ENCODE measurements at regions not wholly inside any gene's neighbourhood (a gene's known extent, or its start where the extent isn't known, plus 50 kb on each side); places are given as distances from the start of the nearest gene placed in this dataset.
"Not testable (repeated sequence)": the region's sequence is repeated elsewhere in the genome, so short reads cannot be mapped to it uniquely, and the experiment has no call there.

DNA sequence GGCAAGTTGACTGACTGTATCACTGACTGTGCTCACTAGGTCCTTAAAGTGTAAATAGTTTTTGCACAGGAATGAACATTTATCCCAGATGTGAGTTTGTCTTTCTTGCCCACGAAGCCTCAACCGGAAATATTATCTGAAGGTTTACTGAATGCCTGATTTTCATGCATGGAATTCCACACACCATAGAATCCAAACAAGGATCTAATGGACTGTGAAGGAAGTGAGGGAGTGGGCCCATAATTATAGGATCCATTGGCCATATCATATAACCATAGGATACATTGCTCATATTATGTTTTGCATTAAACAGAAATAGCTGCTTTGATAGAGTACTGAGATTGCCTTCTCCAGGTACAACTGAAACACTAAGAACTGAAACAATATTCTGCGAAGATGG is 1057.2 kb upstream of the EDIL3 start:
- Mint-ChIP-seq H3K9me3 (peaks cover 16 to 17% of the 10 kb centered on the region in 2 donors), H3K27ac (no peak overlapping the region), H3K36me3 (no peaks in the 10 kb centered on the region)
- DNase-seq (ENCODE audit: low spot score in 2 of 2) = no peak
- no peak for ATAC-seq

DNA sequence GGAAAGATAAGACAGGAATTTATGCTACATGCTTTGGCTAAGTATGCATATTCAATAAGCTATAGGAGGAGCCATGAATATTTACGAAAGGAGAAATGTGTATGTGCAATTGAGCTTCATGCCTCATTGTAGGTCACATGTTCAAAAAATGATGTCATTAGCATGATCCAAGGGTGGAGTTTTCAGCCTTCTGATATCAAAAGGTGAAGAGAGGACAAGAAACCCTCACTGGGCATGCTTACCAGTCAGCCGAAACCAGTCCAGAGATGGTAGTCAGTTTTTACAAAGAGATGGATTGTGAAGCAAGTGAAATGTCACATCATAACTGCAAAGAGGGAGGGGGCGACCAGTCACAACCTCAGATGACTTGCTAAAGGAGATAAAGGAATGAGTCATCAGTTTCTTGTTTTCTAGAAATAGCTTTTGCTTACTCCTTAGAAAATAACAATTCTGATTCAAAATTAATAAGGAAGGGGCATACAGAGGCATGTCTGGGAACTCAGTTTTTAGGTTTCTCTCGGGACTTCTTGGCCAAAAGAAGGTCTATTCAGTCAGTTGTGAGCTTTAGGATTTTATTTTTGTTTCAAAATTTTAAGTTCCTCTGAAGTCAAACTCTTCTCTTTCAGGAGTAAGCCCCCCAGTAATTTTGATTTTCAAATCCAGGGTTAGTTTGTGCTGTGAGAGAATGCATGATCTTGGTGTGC is 1067.8 kb upstream of the EDIL3 start:
- DNase-seq (ENCODE audit: low spot score in 2 of 2) (no peak), ATAC-seq (no peak)
- Mint-ChIP-seq H3K27ac (no peak overlapping the region), H3K36me3 (no peaks in the 10 kb centered on the region), H3K9me3 (peaks cover 28% of the 10 kb centered on the region in 2 donors)

DNA sequence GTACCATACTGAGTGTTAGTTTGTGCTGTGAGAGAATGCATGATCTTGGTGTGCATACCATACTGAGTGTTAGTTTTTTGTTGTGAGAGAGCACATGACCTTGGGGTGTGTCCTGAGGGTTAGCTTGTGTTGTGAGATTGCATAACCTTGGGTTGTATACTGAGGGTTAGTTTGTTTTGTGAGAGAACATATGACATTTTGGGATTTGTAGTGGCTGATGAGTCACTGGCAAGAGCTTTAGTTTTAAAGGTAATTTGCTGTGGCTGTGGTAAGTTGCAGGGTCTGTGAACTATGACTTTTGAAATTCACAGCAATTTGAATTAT is 1068.3 kb upstream of the EDIL3 start:
- peaks cover 28% of the 10 kb centered on the region in 2 donors for H3K9me3 Mint-ChIP-seq
- no peak for DNase-seq (ENCODE audit: low spot score in 2 of 2)
- H3K27ac Mint-ChIP-seq = no peak overlapping the region
- no peak for ATAC-seq
- H3K36me3 Mint-ChIP-seq = no peaks in the 10 kb centered on the region

GRCh38 chr5:85458319-85458718 is 1073.6 kb upstream of the EDIL3 start:
- ATAC-seq (no peak), DNase-seq (ENCODE audit: low spot score in 2 of 2) (no peak)
- Mint-ChIP-seq H3K36me3 (no peaks in the 10 kb centered on the region), H3K9me3 (peaks cover 13 to 14% of the 10 kb centered on the region in 2 donors), H3K27ac (peak overlapping the region in 1 of 2 donors; percentile 44)

- Mint-ChIP-seq H3K36me3 (no peaks in the 10 kb centered on the region), H3K27ac (no peak overlapping the region), H3K9me3 (peaks cover 5 to 17% of the 10 kb centered on the region in 2 donors)
- no peak for DNase-seq (ENCODE audit: low spot score in 2 of 2)
- no peak for ATAC-seq
Measured at GRCh38 chr5:85462957-85463356, 1078.3 kb upstream of the EDIL3 start.

GRCh38 chr5:85466423-85466822 is 1081.7 kb upstream of the EDIL3 start:
- ATAC-seq (no peak), DNase-seq (ENCODE audit: low spot score in 2 of 2) (no peak)
- no peak overlapping the region for H3K27ac Mint-ChIP-seq
- no peaks in the 10 kb centered on the region for H3K36me3 Mint-ChIP-seq
- peaks cover 12 to 21% of the 10 kb centered on the region in 2 donors for H3K9me3 Mint-ChIP-seq

DNA sequence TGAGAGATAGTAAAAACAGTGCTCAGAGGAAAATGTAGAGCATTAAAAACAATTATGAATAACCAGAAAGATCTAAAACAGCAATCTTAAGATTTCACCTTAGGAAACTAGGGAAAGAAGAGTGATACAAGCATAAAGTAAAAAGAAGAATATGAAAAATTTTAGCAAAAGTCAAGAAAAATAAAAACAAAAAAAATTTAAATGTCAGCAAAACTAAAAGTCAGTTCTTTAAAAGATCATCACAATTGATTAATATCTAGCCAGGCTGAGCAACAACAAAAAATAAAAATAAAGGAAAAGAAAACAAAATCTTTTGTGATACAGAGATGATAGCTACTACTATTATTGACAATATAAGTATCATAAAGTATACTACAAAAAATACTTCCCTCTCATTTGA is 1088.1 kb upstream of the EDIL3 start:
- ATAC-seq = no peak
- Mint-ChIP-seq H3K36me3 (no peaks in the 10 kb centered on the region), H3K27ac (no peak overlapping the region), H3K9me3 (peaks cover 7 to 11% of the 10 kb centered on the region in 2 donors)
- no peak for DNase-seq (ENCODE audit: low spot score in 2 of 2)

GRCh38 chr5:85475151-85475550 is 1090.5 kb upstream of the EDIL3 start:
- H3K9me3 Mint-ChIP-seq; H3K36me3 Mint-ChIP-seq; ATAC-seq; DNase-seq (ENCODE audit: low spot score in 2 of 2); H3K27ac Mint-ChIP-seq: not testable (repeated sequence)

- DNase-seq (ENCODE audit: low spot score in 2 of 2) (no peak), ATAC-seq (no peak)
- Mint-ChIP-seq H3K9me3 (peaks cover 4 to 12% of the 10 kb centered on the region in 2 donors), H3K36me3 (no peaks in the 10 kb centered on the region), H3K27ac (no peak overlapping the region)
Measured at GRCh38 chr5:85476617-85477016, 1091.9 kb upstream of the EDIL3 start.

- Mint-ChIP-seq H3K9me3 (peaks cover 10 to 13% of the 10 kb centered on the region in 2 donors), H3K27ac (no peak overlapping the region), H3K36me3 (no peaks in the 10 kb centered on the region)
- DNase-seq (ENCODE audit: low spot score in 2 of 2) = no peak
- ATAC-seq = no peak
Measured at GRCh38 chr5:85479849-85480248, 1095.2 kb upstream of the EDIL3 start.

DNA sequence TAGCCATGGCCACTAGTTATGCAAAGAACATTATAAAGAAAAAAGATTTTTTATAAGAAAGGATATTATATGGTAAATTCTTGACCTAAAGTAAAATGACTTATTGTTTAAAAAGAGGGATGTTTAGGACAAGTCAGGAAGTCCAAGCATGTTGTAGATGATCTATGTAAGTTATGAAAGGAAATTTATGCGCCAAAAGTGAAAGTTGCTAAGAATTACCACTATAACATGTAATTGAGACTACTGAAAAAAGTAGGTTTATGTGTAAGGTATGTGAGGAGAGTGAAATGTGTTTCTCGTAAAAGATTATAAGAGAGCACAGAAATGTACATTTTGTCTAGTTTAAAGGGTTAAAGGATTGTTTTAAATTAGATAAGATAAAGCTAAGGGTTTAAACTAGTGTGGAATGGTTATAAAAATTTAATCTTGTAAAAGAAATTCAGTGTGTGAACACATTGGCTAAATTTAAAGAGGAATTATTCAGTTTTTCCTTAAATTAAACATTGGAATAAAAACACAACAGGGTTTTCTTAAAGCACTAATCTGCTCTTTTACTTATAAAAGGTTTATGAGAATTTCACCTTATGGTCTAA is 1100.4 kb upstream of the EDIL3 start:
- Mint-ChIP-seq H3K36me3 (no peaks in the 10 kb centered on the region), H3K27ac (no peak overlapping the region), H3K9me3 (peaks cover 10 to 27% of the 10 kb centered on the region in 2 donors)
- ATAC-seq (no peak), DNase-seq (ENCODE audit: low spot score in 2 of 2) (no peak)

GRCh38 chr5:85488295-85488694 is 1103.6 kb upstream of the EDIL3 start:
- DNase-seq (ENCODE audit: low spot score in 2 of 2) (no peak), ATAC-seq (no peak)
- peaks cover 9 to 32% of the 10 kb centered on the region in 2 donors for H3K9me3 Mint-ChIP-seq
- peaks cover 0 to 4% of the 10 kb centered on the region in 2 donors for H3K36me3 Mint-ChIP-seq
- no peak overlapping the region for H3K27ac Mint-ChIP-seq

- H3K36me3 Mint-ChIP-seq = no peaks in the 10 kb centered on the region
- no peak for DNase-seq (ENCODE audit: low spot score in 2 of 2)
- ATAC-seq = no peak
- peaks cover 0 to 2% of the 10 kb centered on the region in 2 donors for H3K9me3 Mint-ChIP-seq
- no peak overlapping the region for H3K27ac Mint-ChIP-seq
Measured at GRCh38 chr5:85500869-85501268, 1116.2 kb upstream of the EDIL3 start.

DNA sequence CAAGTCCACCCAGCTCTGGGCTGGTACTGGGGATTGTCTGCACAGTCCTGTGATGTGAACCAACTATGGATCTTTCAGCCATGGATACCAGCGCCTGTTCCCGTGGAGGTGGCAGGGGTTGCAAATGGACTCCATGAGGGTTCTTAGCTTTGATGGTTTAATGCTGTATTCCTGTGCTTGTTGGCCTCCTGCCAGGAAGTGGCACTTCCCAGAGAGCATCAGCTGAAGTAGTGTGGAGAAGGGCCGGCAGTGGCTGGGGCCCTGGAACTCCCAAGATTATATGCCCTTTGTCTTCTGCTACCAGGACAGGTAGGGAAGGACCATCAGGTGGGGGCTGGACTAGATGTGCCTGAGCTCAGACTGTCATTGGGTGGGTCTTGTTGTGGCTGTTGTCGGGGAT is 1104.8 kb upstream of the COX7C start:
- Mint-ChIP-seq H3K36me3 (no peaks in the 10 kb centered on the region), H3K9me3 (peaks cover 16 to 23% of the 10 kb centered on the region in 2 donors), H3K27ac (no peak overlapping the region)
- ATAC-seq = no peak
- no peak for DNase-seq (ENCODE audit: low spot score in 2 of 2)

DNA sequence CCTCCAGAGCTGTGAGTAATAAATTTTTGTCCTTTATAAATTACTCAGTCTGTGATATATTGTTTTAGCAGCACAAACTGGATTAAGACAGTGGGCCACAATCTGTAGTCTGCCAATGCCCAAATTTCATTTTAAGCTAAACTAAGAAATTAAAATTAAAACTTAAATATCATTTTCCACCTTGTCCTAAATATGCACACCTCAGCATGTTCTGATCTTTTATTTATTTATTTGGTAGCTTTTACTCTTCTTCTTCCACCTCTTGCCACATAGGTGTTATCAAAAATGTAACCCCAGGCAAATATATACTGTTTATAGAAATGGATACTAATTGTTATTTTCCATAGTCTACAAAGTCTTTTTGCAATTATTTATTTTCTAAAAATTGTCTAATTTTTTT is 1102.2 kb upstream of the COX7C start:
- Mint-ChIP-seq H3K36me3 (no peaks in the 10 kb centered on the region), H3K27ac (no peak overlapping the region), H3K9me3 (peaks cover 1 to 12% of the 10 kb centered on the region in 2 donors)
- ATAC-seq (no peak), DNase-seq (ENCODE audit: low spot score in 2 of 2) (no peak)

GRCh38 chr5:85517386-85517785 is 1100.4 kb upstream of the COX7C start:
- Mint-ChIP-seq H3K27ac (no peak overlapping the region), H3K9me3 (peaks cover 0 to 4% of the 10 kb centered on the region in 2 donors), H3K36me3 (no peaks in the 10 kb centered on the region)
- ATAC-seq (no peak), DNase-seq (ENCODE audit: low spot score in 2 of 2) (no peak)

DNA sequence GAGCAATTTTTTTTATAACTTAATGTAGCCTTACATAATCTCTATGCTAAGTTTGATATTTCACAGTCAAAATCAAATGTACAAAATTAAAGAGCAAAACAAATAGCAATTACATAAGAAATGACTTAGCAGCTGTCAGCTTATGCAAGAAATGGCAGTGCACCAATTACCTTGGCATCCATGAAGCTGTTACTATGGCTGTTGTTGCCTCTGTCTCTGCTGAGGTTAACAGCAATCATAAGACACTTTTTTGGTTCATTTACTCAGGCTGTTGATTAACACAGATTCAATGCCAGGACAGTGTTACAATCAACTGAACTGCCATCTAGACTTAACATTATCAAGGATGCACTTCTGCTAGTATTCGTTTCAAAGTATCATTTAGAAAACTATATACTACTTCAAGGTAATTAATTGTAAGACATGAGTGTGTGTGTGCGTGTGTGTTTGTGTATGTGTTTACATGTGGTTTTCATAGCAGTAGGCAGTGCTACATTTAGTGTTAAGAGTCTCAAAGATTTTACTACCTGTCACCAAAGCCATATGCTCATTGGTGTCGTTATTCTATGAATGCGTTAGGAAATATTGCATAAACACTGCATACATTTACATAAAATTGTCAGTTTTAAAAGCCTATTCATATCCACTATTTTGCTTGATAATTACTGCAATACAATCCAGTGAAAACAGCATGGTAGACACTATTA is 1084.2 kb upstream of the COX7C start:
- no peak overlapping the region for H3K27ac Mint-ChIP-seq
- DNase-seq (ENCODE audit: low spot score in 2 of 2) (no peak), ATAC-seq (no peak)
- H3K9me3 Mint-ChIP-seq = no peaks in the 10 kb centered on the region
- no peaks in the 10 kb centered on the region for H3K36me3 Mint-ChIP-seq

DNA sequence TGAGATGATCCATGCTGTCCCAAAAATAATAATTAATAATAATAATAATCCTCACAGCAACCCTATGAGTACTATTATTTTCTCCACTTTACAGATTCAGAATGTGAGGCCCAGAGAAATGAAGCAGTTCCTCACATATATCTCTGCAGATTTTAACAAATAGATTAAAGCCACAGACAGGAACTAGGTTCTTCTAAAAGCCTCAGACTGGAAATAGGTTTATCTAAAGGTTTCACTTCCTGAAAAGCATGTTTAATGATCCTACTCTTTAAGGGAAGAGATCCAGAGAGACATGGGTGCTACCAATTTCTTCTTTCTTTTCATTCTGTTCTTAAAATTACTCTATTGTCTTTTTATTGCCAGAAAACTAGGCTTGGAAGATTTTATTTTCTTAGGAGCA is 1079.4 kb upstream of the COX7C start:
- no peak overlapping the region for H3K27ac Mint-ChIP-seq
- ATAC-seq = no peak

More for the DNA sequence above, 1079.4 kb upstream of the COX7C start:
- no peak for DNase-seq (ENCODE audit: low spot score in 2 of 2)
- Mint-ChIP-seq H3K9me3 (peaks cover 0 to 3% of the 10 kb centered on the region in 2 donors), H3K36me3 (no peaks in the 10 kb centered on the region)

Data from activated naive CD4-positive, alpha-beta T cell treated with anti-CD3 and anti-CD28 coated beads, Interleukin-2, amount 50 U/mL, for 72 hours (primary cell).